ENCODE measurements at regions not wholly inside any gene's neighbourhood (a gene's known extent, or its start where the extent isn't known, plus 50 kb on each side); places are given as distances from the start of the nearest gene placed in this dataset.
"Not testable (repeated sequence)": the region's sequence is repeated elsewhere in the genome, so short reads cannot be mapped to it uniquely, and the experiment has no call there.

DNA sequence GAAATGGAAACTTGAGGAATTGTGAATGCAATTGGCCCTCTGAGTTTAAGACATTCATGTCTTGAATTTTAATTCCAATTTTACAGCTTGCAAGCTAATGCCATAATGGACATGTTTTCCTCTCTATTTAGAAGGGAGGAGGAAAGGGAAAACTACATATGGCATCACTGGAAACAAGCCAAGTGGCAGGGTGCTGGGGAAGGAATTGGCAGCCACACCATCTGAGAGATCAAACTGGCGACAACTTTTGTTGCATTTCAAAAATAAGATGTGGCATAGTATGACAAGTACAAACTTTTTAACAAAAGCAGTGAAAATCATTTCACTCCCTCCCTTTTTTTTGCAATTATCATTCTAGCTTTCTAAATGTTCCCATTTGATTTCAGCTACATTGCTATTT is 615.6 kb downstream of the CENPC start:
- Histone ChIP-seq H3K4me1 (peaks cover 0 to 5% (median 0%) of the 10 kb centered on the region in 3 donors), H3K27me3 (no peaks in the 10 kb centered on the region), H3K4me3 (no peak overlapping the region), H3K36me3 (no peaks in the 10 kb centered on the region), H3K9me3 (no peaks in the 10 kb centered on the region), H3K27ac (no peak overlapping the region)
- ATAC-seq = no peak
- WGBS, 2 donors (ENCODE audit: low coverage in 1 of 2) = 36 to 47% methylated on average over 1 of the region's 1 CpG
- TF ChIP-seq POLR2A (IDR thresholded peaks at IDR 0.05) (no peak), POLR2AphosphoS5 (IDR thresholded peaks at IDR 0.05) (no peak), EP300 (IDR thresholded peaks at IDR 0.05) (no peak)
- TF ChIP-seq, protein P1, sequence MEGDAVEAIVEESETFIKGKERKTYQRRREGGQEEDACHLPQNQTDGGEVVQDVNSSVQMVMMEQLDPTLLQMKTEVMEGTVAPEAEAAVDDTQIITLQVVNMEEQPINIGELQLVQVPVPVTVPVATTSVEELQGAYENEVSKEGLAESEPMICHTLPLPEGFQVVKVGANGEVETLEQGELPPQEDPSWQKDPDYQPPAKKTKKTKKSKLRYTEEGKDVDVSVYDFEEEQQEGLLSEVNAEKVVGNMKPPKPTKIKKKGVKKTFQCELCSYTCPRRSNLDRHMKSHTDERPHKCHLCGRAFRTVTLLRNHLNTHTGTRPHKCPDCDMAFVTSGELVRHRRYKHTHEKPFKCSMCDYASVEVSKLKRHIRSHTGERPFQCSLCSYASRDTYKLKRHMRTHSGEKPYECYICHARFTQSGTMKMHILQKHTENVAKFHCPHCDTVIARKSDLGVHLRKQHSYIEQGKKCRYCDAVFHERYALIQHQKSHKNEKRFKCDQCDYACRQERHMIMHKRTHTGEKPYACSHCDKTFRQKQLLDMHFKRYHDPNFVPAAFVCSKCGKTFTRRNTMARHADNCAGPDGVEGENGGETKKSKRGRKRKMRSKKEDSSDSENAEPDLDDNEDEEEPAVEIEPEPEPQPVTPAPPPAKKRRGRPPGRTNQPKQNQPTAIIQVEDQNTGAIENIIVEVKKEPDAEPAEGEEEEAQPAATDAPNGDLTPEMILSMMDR (IDR thresholded peaks at IDR 0.05) = no peak

DNA sequence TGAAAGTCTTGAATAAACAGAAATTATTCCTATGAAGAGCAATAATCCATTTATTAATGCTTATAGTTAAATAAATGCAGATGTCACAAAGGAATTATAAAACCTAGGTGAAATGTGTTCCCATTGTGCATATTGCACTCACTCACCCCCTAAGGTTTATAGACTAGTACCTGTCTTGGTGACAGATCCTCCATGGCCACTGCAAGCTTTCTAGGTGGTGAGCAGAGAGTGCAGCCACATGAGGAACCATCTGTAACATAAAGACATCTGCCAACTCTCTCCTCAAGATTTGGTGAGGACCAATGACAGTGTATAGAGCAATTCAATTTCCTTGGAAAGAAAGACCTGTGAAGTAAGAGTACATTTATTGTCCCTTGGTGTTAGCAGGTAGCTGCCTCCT is 616.4 kb downstream of the CENPC start:
- not testable (repeated sequence) for H3K9me3 ChIP-seq, ATAC-seq

DNA sequence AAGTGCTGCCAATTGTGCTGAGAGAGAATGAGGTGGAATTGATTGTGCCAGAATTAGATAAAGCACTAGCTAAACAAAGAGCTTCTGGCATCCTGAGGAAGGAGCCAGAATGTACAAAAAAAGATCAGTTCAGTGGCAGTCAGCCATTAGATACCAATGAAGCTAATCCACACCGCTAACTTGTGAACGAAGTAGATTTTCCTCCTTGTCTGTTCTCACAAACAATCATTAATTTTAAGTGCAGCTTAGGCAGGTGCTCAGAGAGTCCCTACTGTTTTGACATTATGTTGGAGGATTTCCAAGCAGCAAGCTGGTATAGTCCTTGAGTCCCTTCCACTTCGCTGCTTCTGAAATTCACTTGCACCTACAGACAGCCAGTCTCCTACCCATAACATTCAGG is 617.4 kb downstream of the CENPC start:
- 6 to 24% methylated on average over 3 of the region's 3 CpGs for WGBS, 2 donors (ENCODE audit: low coverage in 1 of 2)

More for the DNA sequence above, 616.4 kb downstream of the CENPC start:
- H3K4me3 ChIP-seq, H3K36me3 ChIP-seq, H3K4me1 ChIP-seq, H3K27ac ChIP-seq, H3K27me3 ChIP-seq: not testable (repeated sequence)

DNA sequence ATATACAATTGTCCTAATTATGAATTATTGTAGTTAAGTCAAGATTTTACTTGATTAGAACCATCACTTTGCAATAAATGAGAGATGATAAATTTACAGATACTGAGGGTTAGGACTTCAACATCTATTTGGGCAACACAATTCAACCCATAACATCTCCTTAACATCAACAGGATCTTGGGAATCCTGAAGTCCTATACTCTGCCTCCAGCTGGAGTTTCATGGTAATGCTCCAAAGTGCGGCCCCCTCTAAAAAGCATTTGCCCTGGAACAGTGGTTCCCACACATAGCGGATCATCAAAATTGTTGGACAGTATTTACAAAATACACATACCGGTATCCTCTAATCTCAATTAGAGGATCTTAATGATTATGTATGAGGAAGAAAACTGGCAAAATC is 618.6 kb downstream of the CENPC start:
- Histone ChIP-seq H3K36me3 (no peaks in the 10 kb centered on the region), H3K27ac (no peak overlapping the region), H3K9me3 (no peaks in the 10 kb centered on the region), H3K4me1 (peaks cover 0 to 5% (median 0%) of the 10 kb centered on the region in 3 donors), H3K4me3 (no peak overlapping the region), H3K27me3 (no peaks in the 10 kb centered on the region)
- TF ChIP-seq EP300 (IDR thresholded peaks at IDR 0.05) (no peak), POLR2AphosphoS5 (IDR thresholded peaks at IDR 0.05) (no peak), POLR2A (IDR thresholded peaks at IDR 0.05) (no peak)
- TF ChIP-seq, protein P1 (IDR thresholded peaks at IDR 0.05) = no peak
- no peak for ATAC-seq
- WGBS, 2 donors (ENCODE audit: low coverage in 1 of 2) = 94 to 96% methylated on average over 3 of the region's 3 CpGs

More for the DNA sequence above, 617.4 kb downstream of the CENPC start:
- Histone ChIP-seq H3K4me1 (peaks cover 0 to 5% (median 0%) of the 10 kb centered on the region in 3 donors), H3K9me3 (no peaks in the 10 kb centered on the region), H3K4me3 (no peak overlapping the region), H3K27ac (no peak overlapping the region), H3K27me3 (no peaks in the 10 kb centered on the region), H3K36me3 (no peaks in the 10 kb centered on the region)
- no peak for ATAC-seq
- TF ChIP-seq POLR2AphosphoS5 (IDR thresholded peaks at IDR 0.05) = no peak

DNA sequence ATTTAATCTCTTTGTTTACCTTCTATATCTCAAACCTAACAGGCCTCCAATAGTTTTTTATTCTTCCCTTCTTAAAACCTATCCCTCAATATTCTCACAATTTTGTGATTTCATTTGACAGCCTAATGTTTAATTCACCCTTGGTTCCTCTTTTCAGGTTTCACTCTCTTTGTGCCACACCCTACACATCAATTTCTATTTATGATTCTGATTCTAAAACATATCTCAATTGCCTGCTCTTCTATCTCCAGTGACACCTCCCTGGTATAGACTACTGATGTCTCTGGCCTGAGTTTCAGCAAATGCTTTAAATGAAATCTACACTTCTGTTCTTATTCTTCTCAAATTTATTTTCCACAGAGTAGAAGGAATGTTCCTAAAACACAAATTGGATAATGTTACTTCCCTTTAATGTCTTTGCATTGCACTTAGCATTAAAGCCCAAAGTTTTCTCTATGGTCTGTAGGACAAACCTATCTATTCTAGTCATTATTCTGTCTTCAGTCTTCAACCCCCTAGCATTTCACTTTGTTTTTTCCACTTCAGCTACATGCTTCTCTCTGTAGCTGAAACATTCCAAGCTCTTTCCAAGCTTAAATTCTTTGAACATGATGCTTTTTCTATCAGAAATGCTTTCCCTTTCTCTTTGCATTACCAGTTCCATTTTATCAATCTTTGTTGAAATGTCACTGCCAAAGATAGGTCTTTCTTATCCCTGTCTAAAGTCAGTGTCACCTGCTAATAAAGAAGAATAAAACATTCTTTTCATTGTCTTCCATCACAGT is 622.0 kb downstream of the CENPC start:
- Histone ChIP-seq H3K9me3 (no peaks in the 10 kb centered on the region), H3K27ac (no peak overlapping the region)

DNA sequence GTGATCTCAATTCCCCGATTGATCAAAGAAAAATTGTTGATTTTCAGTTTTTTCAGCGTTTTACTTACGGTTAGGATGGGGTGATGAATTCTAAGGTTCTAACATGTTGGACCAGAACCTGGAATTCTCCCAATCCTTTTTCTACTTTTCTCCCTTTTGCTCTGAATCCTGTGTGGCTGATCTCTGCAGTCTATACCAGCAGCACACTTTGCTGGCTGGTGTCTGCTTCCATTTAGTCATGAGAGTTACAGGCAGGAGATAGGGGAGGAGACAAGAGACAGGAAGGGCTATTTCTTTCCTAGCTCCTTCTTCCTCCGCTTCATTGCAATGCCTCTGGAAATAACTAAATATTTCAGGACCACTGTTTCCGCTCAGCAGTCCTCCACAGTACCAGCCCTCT is 623.9 kb downstream of the CENPC start:
- ATAC-seq = no peak
- no peaks in the 10 kb centered on the region for H3K4me1 ChIP-seq
- H3K27me3 ChIP-seq = no peaks in the 10 kb centered on the region
- no peak overlapping the region for H3K4me3 ChIP-seq
- H3K36me3 ChIP-seq = no peaks in the 10 kb centered on the region
- TF ChIP-seq EP300 (IDR thresholded peaks at IDR 0.05) = no peak
- TF ChIP-seq POLR2AphosphoS5 (IDR thresholded peaks at IDR 0.05) = no peak
- no peak for TF ChIP-seq POLR2A (IDR thresholded peaks at IDR 0.05)
- TF ChIP-seq, protein P1 (IDR thresholded peaks at IDR 0.05) = no peak
- H3K27ac ChIP-seq = no peak overlapping the region
- H3K9me3 ChIP-seq = no peaks in the 10 kb centered on the region
- 63 to 87% methylated on average over 2 to 5 of the region's 5 CpGs for WGBS, 2 donors (ENCODE audit: low coverage in 1 of 2)

More for the DNA sequence above, 622.0 kb downstream of the CENPC start:
- TF ChIP-seq, protein P1 (IDR thresholded peaks at IDR 0.05) = no peak
- no peak for TF ChIP-seq POLR2A (IDR thresholded peaks at IDR 0.05)
- no peak for TF ChIP-seq POLR2AphosphoS5 (IDR thresholded peaks at IDR 0.05)
- no peak for TF ChIP-seq EP300 (IDR thresholded peaks at IDR 0.05)
- H3K4me1 ChIP-seq = peaks cover 0 to 5% (median 0%) of the 10 kb centered on the region in 3 donors
- no peak for ATAC-seq
- H3K27me3 ChIP-seq = no peaks in the 10 kb centered on the region
- no peaks in the 10 kb centered on the region for H3K36me3 ChIP-seq
- H3K4me3 ChIP-seq = no peak overlapping the region
